Testis (tissue), 2 donors: ENCODE measurements at regions not wholly inside any gene's neighbourhood (a gene's known extent, or its start where the extent isn't known, plus 50 kb on each side); places are given as distances from the start of the nearest gene placed in this dataset.

Experiments used
- DNase-seq: peaks from one replicate; pipeline ENCODE4 v3.0.0-alpha.2; 2019
- H3K27ac ChIP-seq, 2 donors: fragments of 200-600 bp; sonication (generic); one replicate each; pipeline ENCODE4 v1.5.1; 2019
- H3K27me3 ChIP-seq: fragments of 200-600 bp; sonication (generic); one replicate; pipeline ENCODE4 v1.5.1; 2019
- H3K36me3 ChIP-seq: fragments of 200-600 bp; sonication (generic); one replicate; pipeline ENCODE4 v1.5.1; 2017; ENCODE audit warnings: low read depth; ENCODE audit errors: missing control alignments
- H3K4me1 ChIP-seq: fragments of 200-600 bp; sonication (generic); one replicate; pipeline ENCODE4 v1.5.1; 2019
- H3K4me3 ChIP-seq, 2 donors: fragments of 200-600 bp; sonication (generic); one replicate each; pipeline ENCODE4 v1.5.1; 2017 to 2019
- H3K9me3 ChIP-seq: fragments of 200-600 bp; sonication (generic); one replicate; pipeline ENCODE4 v1.5.1; 2017
- CTCF ChIP-seq, 3 experiments: fragments of 450-650 bp in 2 of 3; fragments of 200-600 bp in 1 of 3; sonication (generic) in 1 of 3; IDR thresholded peaks; one replicate each; pipeline ENCODE4 v1.5.1; 2016 to 2019; ENCODE audit warnings: antibody characterized with exemption in 3 of 3, mild to moderate bottlenecking in 2 of 3, moderate library complexity in 1 of 3
- POLR2A ChIP-seq: fragments of 450-650 bp; IDR thresholded peaks from one replicate; pipeline ENCODE4 v1.6.1; 2017; ENCODE audit warnings: antibody characterized with exemption, mild to moderate bottlenecking, moderate library complexity
- WGBS, 2 donors: methylation state at CpG; one replicate each; pipeline ENCODE4 v1.1.5; 2018; 5-methylcytosine and 5-hydroxymethylcytosine counted together
- intact Hi-C: fragments of 100-400 bp; cut with DNase I; formaldehyde crosslinking; loops from one replicate; pipeline ENCODE4 v1.15.1; 2023; ENCODE audit warnings: low total_unique reads

- no peak for DNase-seq
- H3K27ac ChIP-seq: no peak overlapping the region
- H3K4me3 ChIP-seq: no peak overlapping the region
- no peaks in the 10 kb centered on the region for H3K36me3 ChIP-seq
- 95 to 97% methylated on average over 4 of the region's 4 CpGs for WGBS, 2 donors
- TF ChIP-seq POLR2A: no peak
- no peak for TF ChIP-seq CTCF (IDR thresholded peaks at IDR 0.05)
- intact Hi-C loops: no loop called here
- no peaks in the 10 kb centered on the region for H3K27me3 ChIP-seq
- H3K4me1 ChIP-seq: no peaks in the 10 kb centered on the region
- no peaks in the 10 kb centered on the region for H3K9me3 ChIP-seq
Observed at GRCh38 chr5:68468322-68468721, 252.8 kb downstream of the PIK3R1 start.

- WGBS, 2 donors: 85 to 89% methylated on average over 7 of the region's 7 CpGs
- TF ChIP-seq CTCF (IDR thresholded peaks at IDR 0.05) (no peak), POLR2A (no peak)
- Histone ChIP-seq H3K36me3 (no peaks in the 10 kb centered on the region), H3K9me3 (no peaks in the 10 kb centered on the region), H3K4me3 (no peak overlapping the region), H3K27me3 (no peaks in the 10 kb centered on the region), H3K27ac (no peak overlapping the region), H3K4me1 (peaks cover 10% of the 10 kb centered on the region)
- intact Hi-C loops: no loop called here
- DNase-seq: no peak
Observed at GRCh38 chr5:68475476-68475983, 260.0 kb downstream of the PIK3R1 start.

- H3K36me3 ChIP-seq: no peaks in the 10 kb centered on the region
- H3K27me3 ChIP-seq: no peaks in the 10 kb centered on the region
- H3K4me3 ChIP-seq: no peak overlapping the region
- no peaks in the 10 kb centered on the region for H3K9me3 ChIP-seq
- intact Hi-C loops: no loop called here
- WGBS, 2 donors: 76 to 90% methylated on average over 3 of the region's 3 CpGs
- no peak for TF ChIP-seq POLR2A
- TF ChIP-seq CTCF (IDR thresholded peaks at IDR 0.05): no peak
- no peak for DNase-seq
- H3K4me1 ChIP-seq: peaks cover 10% of the 10 kb centered on the region
- H3K27ac ChIP-seq: no peak overlapping the region
Observed at GRCh38 chr5:68476854-68477253, 261.3 kb downstream of the PIK3R1 start.

- Histone ChIP-seq H3K4me3 (no peak overlapping the region), H3K9me3 (no peaks in the 10 kb centered on the region), H3K27ac (peak overlapping the region in 1 of 2 donors; percentile 62), H3K36me3 (no peaks in the 10 kb centered on the region), H3K27me3 (no peaks in the 10 kb centered on the region), H3K4me1 (peaks cover 10% of the 10 kb centered on the region)
- WGBS, 2 donors: 49 to 58% methylated on average over 2 of the region's 2 CpGs
- no peak for DNase-seq
- TF ChIP-seq POLR2A: no peak
- TF ChIP-seq CTCF (IDR thresholded peaks at IDR 0.05): no peak
- intact Hi-C loops: no loop called here
Observed at GRCh38 chr5:68478301-68479095, 262.9 kb downstream of the PIK3R1 start.

GRCh38 chr5:68479524-68479923 lies 264.0 kb downstream of the PIK3R1 start:
- H3K27ac ChIP-seq: no peak overlapping the region
- intact Hi-C loops: no loop called here
- no peak for TF ChIP-seq POLR2A
- no peak for TF ChIP-seq CTCF (IDR thresholded peaks at IDR 0.05)
- no peak overlapping the region for H3K4me3 ChIP-seq
- DNase-seq: no peak
- no peaks in the 10 kb centered on the region for H3K36me3 ChIP-seq
- H3K4me1 ChIP-seq: peaks cover 10% of the 10 kb centered on the region
- no peaks in the 10 kb centered on the region for H3K27me3 ChIP-seq
- no peaks in the 10 kb centered on the region for H3K9me3 ChIP-seq
- WGBS, 2 donors: 78 to 87% methylated on average over 2 of the region's 2 CpGs
